Aorta (tissue), 5 donors: ENCODE measurements at regions not wholly inside any gene's neighbourhood (a gene's known extent, or its start where the extent isn't known, plus 50 kb on each side); places are given as distances from the start of the nearest gene placed in this dataset.

Experiments
- ATAC-seq: fragments of 200-7000 bp; cut with Tn5 transposase; one replicate; pipeline ENCODE4 v1.9.1; 2022; ENCODE audit warnings: moderate library complexity; ENCODE audit not compliant: low FRiP score
- DNase-seq, 2 donors: peaks; one replicate each; pipeline ENCODE4 v3.0.0-alpha.2; 2020
- H3K27ac ChIP-seq, 2 donors: one replicate each; pipeline ENCODE4 v1.5.1; 2013; ENCODE audit warnings: low read length in 2 of 2, mild to moderate bottlenecking in 2 of 2, moderate library complexity in 2 of 2, control low read depth in 1 of 2, inconsistent platforms in 1 of 2, low read depth in 1 of 2
- H3K27me3 ChIP-seq, 2 donors: one replicate each; pipeline ENCODE4 v1.6.1; 2013; ENCODE audit warnings: control low read depth in 1 of 2, low read length in 1 of 2, mild to moderate bottlenecking in 1 of 2, moderate library complexity in 1 of 2; ENCODE audit not compliant: insufficient read depth in 2 of 2, control insufficient read depth in 1 of 2
- H3K36me3 ChIP-seq, 2 donors: one replicate each; pipeline ENCODE4 v1.6.1; 2013; ENCODE audit warnings: control low read depth in 1 of 2, low read length in 1 of 2, mild to moderate bottlenecking in 1 of 2; ENCODE audit not compliant: insufficient read depth in 2 of 2, control insufficient read depth in 1 of 2
- H3K4me1 ChIP-seq, 2 donors: one replicate each; pipeline ENCODE4 v1.6.1; 2013; ENCODE audit warnings: low read length in 2 of 2, control low read depth in 1 of 2, mild to moderate bottlenecking in 1 of 2, moderate library complexity in 1 of 2; ENCODE audit not compliant: insufficient read depth in 2 of 2, control insufficient read depth in 1 of 2
- H3K4me3 ChIP-seq, 2 donors: one replicate each; pipeline ENCODE4 v1.5.1; 2013; ENCODE audit warnings: low read length in 2 of 2, control low read depth in 1 of 2, mild to moderate bottlenecking in 1 of 2
- H3K9me3 ChIP-seq: one replicate; pipeline ENCODE4 v1.6.1; 2013; ENCODE audit warnings: mild to moderate bottlenecking, low read length; ENCODE audit not compliant: control insufficient read depth
- WGBS, 2 donors: extraction: QIAGEN DNeasy Blood & Tissue Kit; methylation state at CpG; one replicate each; pipeline ENCODE4 v1.1.7; 2013; 5-methylcytosine and 5-hydroxymethylcytosine counted together
- intact Hi-C, 2 donors: fragments of 100-400 bp; cut with DNase I; formaldehyde crosslinking; loops; one replicate each; pipeline versions ENCODE4 v1.14.2 to v1.15.0; 2022
- donor health status: healthy with polysubstance abuse.
- donor health status: Bipolar disorder and iron deficiency.
- donor health status: DM: no; HTN: no; CAD: no.
- donor health status: DM: no; HTN: no; CAD: no.
- donor health status: DM: yes; HTN: yes; CAD: no.

DNA sequence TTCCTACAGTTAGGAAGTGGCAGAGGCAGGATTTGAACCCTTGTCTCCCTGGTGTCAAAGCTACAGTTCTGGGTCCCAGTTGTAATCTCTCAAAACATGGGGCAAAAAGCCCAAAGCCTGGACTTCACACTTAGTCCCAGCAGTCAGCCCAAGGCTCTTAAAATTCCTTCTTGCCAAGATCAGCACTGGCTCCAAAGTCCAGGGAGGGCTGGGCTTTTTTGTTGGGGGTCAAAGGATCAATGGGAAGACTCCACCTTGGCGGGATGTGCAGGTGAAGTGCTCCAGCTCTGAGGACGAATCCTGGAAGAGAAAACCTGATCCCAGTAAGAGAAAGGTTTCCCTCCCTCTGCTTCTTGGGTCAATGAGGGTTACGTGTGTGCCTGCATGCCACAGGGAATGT lies 195.5 kb downstream of the HAPSTR1 start:
- intact Hi-C loops: no loop called here
- WGBS, 2 donors: 65 to 68% methylated on average over 3 of the region's 3 CpGs
- Histone ChIP-seq H3K4me3 (no peak overlapping the region), H3K27me3 (no peaks in the 10 kb centered on the region), H3K27ac (no peak overlapping the region), H3K9me3 (peaks cover 2% of the 10 kb centered on the region), H3K36me3 (no peaks in the 10 kb centered on the region), H3K4me1 (no peaks in the 10 kb centered on the region)
- no peak for ATAC-seq
- DNase-seq: no peak

DNA sequence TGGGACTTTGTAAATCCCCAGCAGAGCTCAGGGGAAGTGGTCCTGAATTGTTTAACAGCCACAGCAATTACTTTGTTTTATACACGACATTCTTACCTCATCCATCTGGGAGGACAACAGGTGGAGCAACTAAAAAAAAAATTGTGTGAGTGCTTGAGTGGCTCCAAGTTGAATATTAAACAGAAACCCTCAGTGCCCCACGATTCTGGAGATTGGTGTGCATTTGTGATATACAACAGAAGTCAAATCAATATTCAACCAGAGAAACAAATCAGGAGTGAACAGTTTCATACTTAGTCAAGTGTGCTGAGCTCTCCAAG lies 204.8 kb downstream of the HAPSTR1 start:
- WGBS, 2 donors: 32 to 43% methylated on average over 2 of the region's 2 CpGs
- no peaks in the 10 kb centered on the region for H3K4me1 ChIP-seq
- DNase-seq: no peak
- H3K36me3 ChIP-seq: no peaks in the 10 kb centered on the region
- no peak for ATAC-seq
- no peak overlapping the region for H3K27ac ChIP-seq
- no peaks in the 10 kb centered on the region for H3K9me3 ChIP-seq
- H3K4me3 ChIP-seq: no peak overlapping the region
- intact Hi-C loops: loop anchor here (5.0 to 10.0 kb wide), 2 partner anchors 886 to 889 kb away; partner anchors contain the start of gene GRIN2A (in 2 of the 2)
- no peaks in the 10 kb centered on the region for H3K27me3 ChIP-seq

DNA sequence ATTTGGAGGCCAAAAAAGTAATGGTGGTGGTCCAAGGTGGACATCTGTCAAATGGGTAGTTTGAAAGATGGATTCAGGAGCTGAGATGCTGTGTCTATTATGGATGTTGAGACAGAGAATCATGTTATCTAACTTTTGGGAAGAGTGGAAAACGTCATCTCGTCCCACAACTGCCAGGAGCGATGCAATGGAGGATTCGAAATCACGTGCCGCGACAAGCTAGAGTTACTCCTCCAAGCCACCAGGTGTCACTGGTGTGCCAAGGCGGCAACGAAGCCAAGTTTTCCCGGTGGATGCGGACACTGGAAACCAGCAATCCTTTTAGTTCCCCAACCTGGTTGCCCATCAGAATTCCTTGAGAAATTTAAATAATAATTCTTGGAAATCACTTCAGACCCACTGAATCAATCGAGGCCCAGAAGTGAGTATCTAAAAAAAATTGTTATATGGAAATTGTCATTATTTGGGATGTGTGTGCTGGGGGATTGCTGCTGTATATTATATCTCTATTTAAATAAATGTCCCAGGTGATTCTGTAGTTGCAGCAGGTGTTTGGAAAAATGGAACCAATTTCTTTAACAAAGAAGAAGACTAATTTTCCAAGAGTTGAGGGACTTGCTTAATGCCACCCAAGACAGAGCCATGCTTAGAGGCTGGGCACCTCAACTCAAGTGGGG lies 206.1 kb downstream of the HAPSTR1 start:
- Histone ChIP-seq H3K36me3 (no peaks in the 10 kb centered on the region), H3K4me3 (no peak overlapping the region), H3K27me3 (no peaks in the 10 kb centered on the region), H3K27ac (no peak overlapping the region), H3K9me3 (no peaks in the 10 kb centered on the region), H3K4me1 (no peaks in the 10 kb centered on the region)
- intact Hi-C loops: loop anchor here (5.0 to 10.0 kb wide), 2 partner anchors 885 to 887 kb away; partner anchors contain the start of gene GRIN2A (in 2 of the 2)
- ATAC-seq: no peak
- DNase-seq: peak; percentile 47 to 75
- WGBS, 2 donors: 47 to 52% methylated on average over 12 of the region's 12 CpGs

DNA sequence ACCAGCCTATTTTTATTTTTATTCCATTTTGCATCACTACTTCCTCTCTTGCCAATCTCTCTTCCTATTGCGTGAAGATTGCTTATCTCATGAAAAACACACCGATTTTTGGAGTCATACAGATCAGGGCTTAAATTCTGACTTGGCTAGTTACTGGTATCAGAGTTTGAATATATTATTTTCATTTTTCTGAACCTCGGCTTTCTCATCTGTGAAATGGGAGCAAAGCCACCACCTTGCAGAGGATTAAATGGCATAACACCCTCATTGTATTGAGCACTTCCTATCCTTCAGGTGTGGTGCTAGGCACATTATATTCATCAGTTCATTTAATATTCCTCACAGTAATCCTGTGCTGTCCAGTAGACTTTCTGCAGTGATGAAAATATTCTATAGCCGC lies 208.8 kb downstream of the HAPSTR1 start:
- ATAC-seq (no peak), DNase-seq (no peak)
- H3K36me3 ChIP-seq: no peaks in the 10 kb centered on the region
- no peaks in the 10 kb centered on the region for H3K9me3 ChIP-seq
- H3K4me3 ChIP-seq: no peak overlapping the region
- H3K27me3 ChIP-seq: no peaks in the 10 kb centered on the region
- no peak overlapping the region for H3K27ac ChIP-seq
- 76 to 80% methylated on average over 4 of the region's 4 CpGs for WGBS, 2 donors
- no peaks in the 10 kb centered on the region for H3K4me1 ChIP-seq
- intact Hi-C loops: no loop called here

DNA sequence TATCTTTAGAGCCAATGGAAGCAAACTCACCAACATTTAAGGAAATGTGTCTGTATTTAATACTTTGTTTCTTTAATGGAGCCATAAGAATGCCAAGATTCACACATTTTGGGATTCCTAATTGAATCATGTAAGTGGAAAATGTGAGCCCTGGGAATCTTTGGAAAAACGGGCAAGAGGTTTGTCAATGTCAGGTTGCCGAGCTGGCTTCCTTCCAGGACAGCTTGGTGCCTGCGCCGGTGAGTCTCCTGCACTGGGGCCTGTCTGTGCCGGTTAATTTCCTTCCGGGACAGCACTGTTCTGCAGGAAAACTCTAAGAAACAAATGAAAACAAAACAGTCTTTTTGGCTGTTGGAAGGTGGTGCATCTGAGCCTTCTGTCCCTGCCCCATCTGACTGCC lies 210.6 kb downstream of the HAPSTR1 start:
- ATAC-seq: no peak
- no peaks in the 10 kb centered on the region for H3K27me3 ChIP-seq
- no peak overlapping the region for H3K4me3 ChIP-seq
- no peak overlapping the region for H3K27ac ChIP-seq
- no peaks in the 10 kb centered on the region for H3K9me3 ChIP-seq
- no peak for DNase-seq
- H3K4me1 ChIP-seq: no peaks in the 10 kb centered on the region
- intact Hi-C loops: no loop called here
- no peaks in the 10 kb centered on the region for H3K36me3 ChIP-seq
- 41 to 44% methylated on average over 6 of the region's 6 CpGs for WGBS, 2 donors

DNA sequence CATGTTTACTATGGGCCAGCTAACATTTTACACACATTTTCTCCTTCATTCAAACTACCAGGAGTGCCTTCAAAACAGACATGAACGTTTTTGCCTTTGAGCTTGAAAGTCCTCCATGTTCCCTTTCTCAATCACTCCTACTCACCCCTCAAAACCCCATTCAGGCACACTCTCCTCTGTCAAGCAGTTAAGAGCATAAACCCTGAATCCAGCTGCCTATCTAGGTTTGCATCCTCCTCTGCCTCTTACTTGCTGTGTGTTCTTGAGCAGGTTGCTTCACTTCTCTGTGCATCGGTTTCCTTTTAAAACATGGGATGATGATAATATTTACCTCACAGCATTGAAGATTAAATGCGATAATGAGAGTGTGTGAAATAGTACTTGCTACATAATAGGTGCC lies 215.3 kb downstream of the HAPSTR1 start:
- no peak for DNase-seq
- 69 to 79% methylated on average over 3 of the region's 3 CpGs for WGBS, 2 donors
- no peaks in the 10 kb centered on the region for H3K4me1 ChIP-seq
- H3K4me3 ChIP-seq: no peak overlapping the region
- peaks cover 0 to 2% of the 10 kb centered on the region in 2 donors for H3K27me3 ChIP-seq
- no peaks in the 10 kb centered on the region for H3K9me3 ChIP-seq
- intact Hi-C loops: no loop called here
- no peaks in the 10 kb centered on the region for H3K36me3 ChIP-seq
- H3K27ac ChIP-seq: no peak overlapping the region
- ATAC-seq: no peak

DNA sequence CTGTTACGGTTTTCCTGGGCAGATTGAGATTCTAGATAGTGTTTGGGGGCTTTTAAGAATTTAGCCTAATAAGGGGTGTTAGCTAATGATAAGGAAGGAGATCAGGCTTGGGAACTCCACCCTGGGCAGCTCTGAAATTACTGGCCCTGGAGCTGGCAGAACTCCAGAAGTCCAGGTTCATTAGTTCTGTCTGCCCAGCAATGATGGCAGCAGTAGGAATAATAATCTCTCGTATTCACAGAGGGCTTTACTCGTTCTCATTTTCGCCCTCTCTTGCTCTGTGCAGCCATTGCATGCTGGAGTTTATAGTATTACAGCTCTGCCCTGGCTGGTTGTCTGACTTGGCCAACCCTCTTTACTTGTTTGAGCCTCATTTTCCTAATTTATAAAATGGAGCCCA lies 216.0 kb downstream of the HAPSTR1 start:
- WGBS, 2 donors: 62% methylated on average over 4 of the region's 4 CpGs
- intact Hi-C loops: no loop called here
- no peak overlapping the region for H3K4me3 ChIP-seq
- H3K27me3 ChIP-seq: peaks cover 0 to 2% of the 10 kb centered on the region in 2 donors
- no peaks in the 10 kb centered on the region for H3K9me3 ChIP-seq
- ATAC-seq (no peak), DNase-seq (no peak)
- H3K27ac ChIP-seq: no peak overlapping the region
- H3K36me3 ChIP-seq: no peaks in the 10 kb centered on the region
- no peaks in the 10 kb centered on the region for H3K4me1 ChIP-seq

DNA sequence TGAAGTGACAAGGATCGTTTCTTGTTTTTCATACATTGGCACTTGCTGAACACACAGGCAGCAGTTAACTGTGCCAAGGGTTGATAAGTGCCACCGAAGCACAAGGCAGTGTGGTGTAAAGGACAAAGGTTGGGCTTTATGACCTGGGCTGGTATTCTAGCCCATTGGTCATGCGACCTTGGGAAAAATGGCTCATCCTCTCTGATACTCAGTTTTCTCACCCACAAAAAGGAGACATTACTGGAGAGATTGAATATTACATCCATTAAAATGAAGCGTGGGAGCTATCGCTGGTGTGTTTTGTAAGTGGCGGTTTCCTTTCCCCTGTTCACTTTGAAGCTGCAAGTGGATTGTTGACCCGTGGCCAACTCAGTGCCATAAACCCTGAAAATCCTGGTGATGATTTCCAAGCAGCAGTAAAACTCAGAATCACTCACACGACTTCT lies 216.9 kb downstream of the HAPSTR1 start:
- H3K36me3 ChIP-seq: no peaks in the 10 kb centered on the region
- intact Hi-C loops: no loop called here
- DNase-seq (no peak), ATAC-seq (no peak)
- peaks cover 3% of the 10 kb centered on the region for H3K9me3 ChIP-seq
- no peak overlapping the region for H3K4me3 ChIP-seq
- 46 to 47% methylated on average over 8 of the region's 8 CpGs for WGBS, 2 donors
- H3K27ac ChIP-seq: no peak overlapping the region
- H3K4me1 ChIP-seq: no peaks in the 10 kb centered on the region
- peaks cover 0 to 2% of the 10 kb centered on the region in 2 donors for H3K27me3 ChIP-seq

DNA sequence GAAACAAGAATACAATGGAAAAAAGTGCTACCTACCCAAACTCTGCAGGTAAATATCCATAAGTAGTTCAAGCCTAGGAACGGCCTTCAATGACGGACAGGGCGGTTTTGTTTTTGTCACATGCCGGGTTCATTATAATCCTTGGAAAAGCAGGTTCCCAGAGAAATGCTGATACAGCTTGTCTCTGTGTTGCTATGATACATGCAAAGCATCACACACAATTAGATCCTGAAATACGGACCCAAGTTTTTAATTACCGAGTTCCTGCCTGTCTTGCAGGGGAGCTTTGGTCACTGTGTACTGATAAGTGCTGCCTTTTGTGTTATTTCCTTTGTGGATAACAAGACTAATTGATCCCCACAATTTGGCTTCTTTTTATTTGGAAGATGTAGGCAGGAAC lies 217.4 kb downstream of the HAPSTR1 start:
- WGBS, 2 donors: 62 to 66% methylated on average over 6 of the region's 6 CpGs
- Histone ChIP-seq H3K27ac (no peak overlapping the region), H3K4me1 (no peaks in the 10 kb centered on the region), H3K36me3 (no peaks in the 10 kb centered on the region), H3K4me3 (no peak overlapping the region), H3K27me3 (peaks cover 0 to 2% of the 10 kb centered on the region in 2 donors), H3K9me3 (peaks cover 7% of the 10 kb centered on the region)
- no peak for DNase-seq
- intact Hi-C loops: no loop called here
- no peak for ATAC-seq
